ENCODE measurements at regions not wholly inside any gene's neighbourhood (a gene's known extent, or its start where the extent isn't known, plus 50 kb on each side); places are given as distances from the start of the nearest gene placed in this dataset.

DNA sequence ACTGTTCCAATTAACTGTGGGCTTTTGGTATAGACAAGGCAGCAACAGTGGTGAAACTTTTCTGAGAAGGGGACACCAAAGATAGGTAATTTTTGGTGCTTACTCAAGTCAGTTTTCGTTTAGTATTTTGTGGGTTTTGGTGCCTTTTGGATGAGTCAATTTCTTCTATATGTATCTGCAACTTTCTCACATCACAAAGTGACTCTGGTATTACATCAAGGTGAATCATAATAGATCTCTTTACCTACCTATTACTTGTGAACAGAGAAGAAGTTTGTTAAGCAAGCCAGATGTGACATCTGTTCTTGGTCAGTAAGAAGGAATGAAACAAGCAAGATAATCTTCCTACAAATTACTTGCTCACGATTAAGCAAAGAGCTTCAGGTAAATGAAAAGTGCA is 732.4 kb upstream of the DPPA4 start:
- no peak overlapping the region for H3K4me3 ChIP-seq
- H3K36me3 ChIP-seq = no peaks in the 10 kb centered on the region
- no peak for DNase-seq
- H3K9me3 ChIP-seq (replicated peaks) = no peaks in the 10 kb centered on the region
- peaks cover 27% of the 10 kb centered on the region for H3K4me1 ChIP-seq
- H3K27ac ChIP-seq (replicated peaks) = peak overlapping the region; percentile 53
- TF ChIP-seq, protein P1, sequence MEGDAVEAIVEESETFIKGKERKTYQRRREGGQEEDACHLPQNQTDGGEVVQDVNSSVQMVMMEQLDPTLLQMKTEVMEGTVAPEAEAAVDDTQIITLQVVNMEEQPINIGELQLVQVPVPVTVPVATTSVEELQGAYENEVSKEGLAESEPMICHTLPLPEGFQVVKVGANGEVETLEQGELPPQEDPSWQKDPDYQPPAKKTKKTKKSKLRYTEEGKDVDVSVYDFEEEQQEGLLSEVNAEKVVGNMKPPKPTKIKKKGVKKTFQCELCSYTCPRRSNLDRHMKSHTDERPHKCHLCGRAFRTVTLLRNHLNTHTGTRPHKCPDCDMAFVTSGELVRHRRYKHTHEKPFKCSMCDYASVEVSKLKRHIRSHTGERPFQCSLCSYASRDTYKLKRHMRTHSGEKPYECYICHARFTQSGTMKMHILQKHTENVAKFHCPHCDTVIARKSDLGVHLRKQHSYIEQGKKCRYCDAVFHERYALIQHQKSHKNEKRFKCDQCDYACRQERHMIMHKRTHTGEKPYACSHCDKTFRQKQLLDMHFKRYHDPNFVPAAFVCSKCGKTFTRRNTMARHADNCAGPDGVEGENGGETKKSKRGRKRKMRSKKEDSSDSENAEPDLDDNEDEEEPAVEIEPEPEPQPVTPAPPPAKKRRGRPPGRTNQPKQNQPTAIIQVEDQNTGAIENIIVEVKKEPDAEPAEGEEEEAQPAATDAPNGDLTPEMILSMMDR (IDR thresholded peaks at IDR 0.05; ENCODE audit: borderline replicate concordance) = no peak
- no peaks in the 10 kb centered on the region for H3K27me3 ChIP-seq (ENCODE audit: low read depth)
- intact Hi-C loops (cut with micrococcal nuclease) = no loop called here

DNA sequence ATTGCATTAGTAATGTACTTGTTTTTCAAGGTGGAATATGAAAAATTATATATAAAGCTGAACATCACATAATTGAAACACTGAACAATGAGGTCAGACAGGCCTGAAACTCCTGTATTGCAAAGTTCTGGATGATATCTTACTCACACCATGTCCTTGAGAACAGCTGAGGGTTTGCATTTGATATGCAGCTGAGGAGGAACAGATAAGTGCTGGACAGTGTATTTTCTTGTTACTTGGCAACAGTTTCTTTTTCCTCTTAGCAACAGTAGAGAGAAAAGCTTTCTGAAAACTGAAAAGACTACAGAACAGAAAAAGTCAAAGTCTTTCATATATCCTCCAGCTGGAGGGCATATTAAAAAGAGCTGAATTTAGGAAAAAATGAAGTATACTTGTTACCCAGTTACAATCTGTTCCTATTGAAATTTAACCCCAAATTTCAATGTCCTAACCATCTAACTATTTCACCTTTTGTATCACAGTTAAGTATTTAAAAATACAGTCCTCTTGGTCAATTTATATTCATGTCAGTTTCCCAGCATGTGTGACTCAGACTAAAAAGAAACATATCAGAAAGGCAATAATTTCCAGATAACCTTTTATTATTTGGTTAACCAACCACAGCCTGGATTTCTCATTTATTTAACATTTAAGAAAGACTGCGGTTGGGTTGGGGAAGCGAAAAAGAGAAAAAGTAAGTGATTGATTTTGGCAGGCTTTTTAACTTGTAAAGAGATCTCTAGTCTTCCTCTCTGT is 733.0 kb upstream of the DPPA4 start:
- Histone ChIP-seq H3K4me3 (no peak overlapping the region), H3K27me3 (ENCODE audit: low read depth) (no peaks in the 10 kb centered on the region), H3K36me3 (no peaks in the 10 kb centered on the region), H3K27ac (replicated peaks) (peak overlapping the region; percentile 53), H3K9me3 (replicated peaks) (no peaks in the 10 kb centered on the region), H3K4me1 (peaks cover 27% of the 10 kb centered on the region)
- TF ChIP-seq, protein P1 (IDR thresholded peaks at IDR 0.05; ENCODE audit: borderline replicate concordance) = no peak
- DNase-seq = no peak
- intact Hi-C loops (cut with micrococcal nuclease) = no loop called here

DNA sequence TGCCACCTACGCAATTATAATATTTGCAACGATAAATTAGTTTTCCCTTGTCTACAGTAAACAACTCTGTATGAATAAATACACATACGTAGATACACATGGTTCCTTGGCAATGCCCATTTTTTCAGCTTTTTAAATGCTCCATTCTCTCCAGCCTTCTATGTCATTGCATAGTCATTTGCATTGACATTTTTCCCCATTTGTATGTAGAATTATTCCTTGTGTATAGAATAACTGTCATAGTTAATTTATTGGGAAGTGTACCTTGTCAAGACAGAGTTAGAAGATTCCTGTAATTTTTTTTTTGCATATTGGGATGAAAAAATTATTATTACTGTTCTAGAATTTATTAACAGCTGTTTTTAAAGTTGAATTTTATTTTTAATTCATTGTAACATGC is 736.7 kb upstream of the DPPA4 start:
- TF ChIP-seq, protein P1 (IDR thresholded peaks at IDR 0.05; ENCODE audit: borderline replicate concordance) = no peak
- Histone ChIP-seq H3K27ac (replicated peaks) (no peak overlapping the region), H3K27me3 (ENCODE audit: low read depth) (no peaks in the 10 kb centered on the region), H3K4me3 (no peak overlapping the region), H3K9me3 (replicated peaks) (no peaks in the 10 kb centered on the region), H3K36me3 (no peaks in the 10 kb centered on the region), H3K4me1 (peaks cover 18% of the 10 kb centered on the region)
- intact Hi-C loops (cut with micrococcal nuclease) = no loop called here
- DNase-seq = no peak

DNA sequence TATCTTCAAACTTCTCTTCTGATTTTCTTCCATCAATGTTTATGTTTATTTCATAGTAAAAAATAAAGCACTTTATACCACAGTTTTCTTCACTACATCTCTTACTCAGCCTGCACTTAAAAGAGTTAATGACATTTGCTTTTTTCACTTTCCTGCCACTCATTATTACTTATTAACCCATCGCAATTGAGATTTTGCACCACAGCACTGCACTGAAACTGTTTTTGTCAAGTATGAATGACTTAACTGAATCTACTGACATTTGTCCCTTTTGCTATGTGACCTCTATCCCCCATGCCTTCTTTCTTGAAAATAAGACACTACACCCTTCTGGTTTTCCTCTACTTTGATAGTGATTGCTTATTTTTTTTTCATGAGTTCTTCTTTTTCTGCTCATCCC is 739.7 kb upstream of the DPPA4 start:
- no peaks in the 10 kb centered on the region for H3K9me3 ChIP-seq (replicated peaks)

DNA sequence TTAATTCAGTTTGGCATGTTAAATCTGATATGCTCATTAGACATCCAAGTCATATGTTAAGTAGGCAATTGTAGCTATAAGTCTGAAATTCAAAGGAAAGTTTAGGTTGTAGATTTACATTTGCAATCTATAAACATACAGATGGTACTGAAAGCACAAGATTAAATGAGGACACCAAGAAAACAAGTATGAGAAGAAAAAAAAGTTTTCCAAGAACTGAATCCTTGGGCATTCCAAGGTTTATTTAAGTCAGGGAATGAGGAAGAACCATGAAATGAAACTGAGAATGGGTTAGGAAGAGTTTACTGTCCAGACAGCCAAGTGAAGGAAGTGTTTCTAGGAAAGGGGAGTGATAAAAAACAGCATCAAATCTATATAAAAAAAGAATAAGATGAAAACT is 756.1 kb upstream of the DPPA4 start:
- intact Hi-C loops (cut with micrococcal nuclease) = no loop called here
- H3K4me1 ChIP-seq = no peaks in the 10 kb centered on the region
- peaks cover 9% of the 10 kb centered on the region for H3K9me3 ChIP-seq (replicated peaks)
- DNase-seq = no peak
- H3K4me3 ChIP-seq = no peak overlapping the region
- no peak overlapping the region for H3K27ac ChIP-seq (replicated peaks)
- TF ChIP-seq, protein P1 (IDR thresholded peaks at IDR 0.05; ENCODE audit: borderline replicate concordance) = no peak
- no peaks in the 10 kb centered on the region for H3K27me3 ChIP-seq (ENCODE audit: low read depth)
- no peaks in the 10 kb centered on the region for H3K36me3 ChIP-seq

More for the DNA sequence above, 739.7 kb upstream of the DPPA4 start:
- no peaks in the 10 kb centered on the region for H3K27me3 ChIP-seq (ENCODE audit: low read depth)
- no peaks in the 10 kb centered on the region for H3K36me3 ChIP-seq
- H3K27ac ChIP-seq (replicated peaks) = no peak overlapping the region
- TF ChIP-seq, protein P1 (IDR thresholded peaks at IDR 0.05; ENCODE audit: borderline replicate concordance) = no peak
- intact Hi-C loops (cut with micrococcal nuclease) = no loop called here
- no peak for DNase-seq
- no peak overlapping the region for H3K4me3 ChIP-seq
- no peaks in the 10 kb centered on the region for H3K4me1 ChIP-seq
